ENCODE measurements at regions not wholly inside any gene's neighbourhood (a gene's known extent, or its start where the extent isn't known, plus 50 kb on each side); places are given as distances from the start of the nearest gene placed in this dataset.
"Not testable (repeated sequence)": the region's sequence is repeated elsewhere in the genome, so short reads cannot be mapped to it uniquely, and the experiment has no call there.

GRCh38 chr2:53313644-53314043 is 454.0 kb upstream of the CHAC2 start:
- not testable (repeated sequence) for H3K4me3 ChIP-seq (ENCODE audit: low read depth, low read length); H3K36me3 ChIP-seq (ENCODE audit: control insufficient read depth, insufficient read depth, low read length); H3K27me3 ChIP-seq (ENCODE audit: control insufficient read depth, insufficient read depth, low read length); H3K4me1 ChIP-seq (ENCODE audit: control insufficient read depth, insufficient read depth, low read length); H3K9me3 ChIP-seq (ENCODE audit: control insufficient read depth, insufficient read depth, low read length); DNase-seq (ENCODE audit: low read depth in 4 of 6, low spot score in 6 of 6); H3K27ac ChIP-seq (ENCODE audit: low read depth, low read length)
- WGBS (ENCODE audit: insufficient coverage): 72% methylated on average over 3 of the region's 4 CpGs

GRCh38 chr2:53312721-53313120 is 454.9 kb upstream of the CHAC2 start:
- DNase-seq (ENCODE audit: low read depth in 4 of 6, low spot score in 6 of 6): no peak
- H3K4me3 ChIP-seq (ENCODE audit: low read depth, low read length): no peak overlapping the region
- H3K27me3 ChIP-seq (ENCODE audit: control insufficient read depth, insufficient read depth, low read length): no peaks in the 10 kb centered on the region
- no peaks in the 10 kb centered on the region for H3K4me1 ChIP-seq (ENCODE audit: control insufficient read depth, insufficient read depth, low read length)
- no peak overlapping the region for H3K27ac ChIP-seq (ENCODE audit: low read depth, low read length)
- no peaks in the 10 kb centered on the region for H3K9me3 ChIP-seq (ENCODE audit: control insufficient read depth, insufficient read depth, low read length)
- WGBS (ENCODE audit: insufficient coverage): 88% methylated on average over 4 of the region's 5 CpGs
- no peaks in the 10 kb centered on the region for H3K36me3 ChIP-seq (ENCODE audit: control insufficient read depth, insufficient read depth, low read length)

GRCh38 chr2:53312181-53312580 is 455.4 kb upstream of the CHAC2 start:
- no peaks in the 10 kb centered on the region for H3K27me3 ChIP-seq (ENCODE audit: control insufficient read depth, insufficient read depth, low read length)
- no peak overlapping the region for H3K4me3 ChIP-seq (ENCODE audit: low read depth, low read length)
- DNase-seq (ENCODE audit: low read depth in 4 of 6, low spot score in 6 of 6): no peak
- WGBS (ENCODE audit: insufficient coverage): no CpG with 5 or more reads among the region's 5 CpGs
- H3K4me1 ChIP-seq (ENCODE audit: control insufficient read depth, insufficient read depth, low read length): no peaks in the 10 kb centered on the region
- no peak overlapping the region for H3K27ac ChIP-seq (ENCODE audit: low read depth, low read length)
- H3K9me3 ChIP-seq (ENCODE audit: control insufficient read depth, insufficient read depth, low read length): no peaks in the 10 kb centered on the region
- no peaks in the 10 kb centered on the region for H3K36me3 ChIP-seq (ENCODE audit: control insufficient read depth, insufficient read depth, low read length)

GRCh38 chr2:53303012-53303578 is 464.5 kb upstream of the CHAC2 start:
- Histone ChIP-seq H3K4me3 (ENCODE audit: low read depth, low read length) (no peak overlapping the region), H3K27ac (ENCODE audit: low read depth, low read length) (no peak overlapping the region), H3K36me3 (ENCODE audit: control insufficient read depth, insufficient read depth, low read length) (no peaks in the 10 kb centered on the region), H3K4me1 (ENCODE audit: control insufficient read depth, insufficient read depth, low read length) (no peaks in the 10 kb centered on the region), H3K27me3 (ENCODE audit: control insufficient read depth, insufficient read depth, low read length) (no peaks in the 10 kb centered on the region), H3K9me3 (ENCODE audit: control insufficient read depth, insufficient read depth, low read length) (no peaks in the 10 kb centered on the region)
- no peak for DNase-seq (ENCODE audit: low read depth in 4 of 6, low spot score in 6 of 6)
- WGBS (ENCODE audit: insufficient coverage): no CpG with 5 or more reads among the region's 4 CpGs

GRCh38 chr2:53302455-53302854 is 465.1 kb upstream of the CHAC2 start:
- no CpG with 5 or more reads among the region's 1 CpG for WGBS (ENCODE audit: insufficient coverage)
- no peak for DNase-seq (ENCODE audit: low read depth in 4 of 6, low spot score in 6 of 6)
- Histone ChIP-seq H3K27me3 (ENCODE audit: control insufficient read depth, insufficient read depth, low read length) (no peaks in the 10 kb centered on the region), H3K36me3 (ENCODE audit: control insufficient read depth, insufficient read depth, low read length) (no peaks in the 10 kb centered on the region), H3K4me1 (ENCODE audit: control insufficient read depth, insufficient read depth, low read length) (no peaks in the 10 kb centered on the region), H3K9me3 (ENCODE audit: control insufficient read depth, insufficient read depth, low read length) (no peaks in the 10 kb centered on the region), H3K27ac (ENCODE audit: low read depth, low read length) (no peak overlapping the region), H3K4me3 (ENCODE audit: low read depth, low read length) (no peak overlapping the region)

GRCh38 chr2:53289309-53290006 is 478.1 kb upstream of the CHAC2 start:
- Histone ChIP-seq H3K27me3 (ENCODE audit: control insufficient read depth, insufficient read depth, low read length) (no peaks in the 10 kb centered on the region), H3K9me3 (ENCODE audit: control insufficient read depth, insufficient read depth, low read length) (no peaks in the 10 kb centered on the region), H3K4me1 (ENCODE audit: control insufficient read depth, insufficient read depth, low read length) (no peaks in the 10 kb centered on the region), H3K4me3 (ENCODE audit: low read depth, low read length) (no peak overlapping the region), H3K27ac (ENCODE audit: low read depth, low read length) (no peak overlapping the region), H3K36me3 (ENCODE audit: control insufficient read depth, insufficient read depth, low read length) (no peaks in the 10 kb centered on the region)
- no peak for DNase-seq (ENCODE audit: low read depth in 4 of 6, low spot score in 6 of 6)

GRCh38 chr2:53286345-53286744 is 481.3 kb upstream of the CHAC2 start:
- Histone ChIP-seq H3K36me3 (ENCODE audit: control insufficient read depth, insufficient read depth, low read length) (no peaks in the 10 kb centered on the region), H3K4me3 (ENCODE audit: low read depth, low read length) (no peak overlapping the region), H3K27ac (ENCODE audit: low read depth, low read length) (no peak overlapping the region), H3K9me3 (ENCODE audit: control insufficient read depth, insufficient read depth, low read length) (no peaks in the 10 kb centered on the region), H3K4me1 (ENCODE audit: control insufficient read depth, insufficient read depth, low read length) (no peaks in the 10 kb centered on the region), H3K27me3 (ENCODE audit: control insufficient read depth, insufficient read depth, low read length) (no peaks in the 10 kb centered on the region)
- WGBS (ENCODE audit: insufficient coverage): no CpG with 5 or more reads among the region's 2 CpGs
- no peak for DNase-seq (ENCODE audit: low read depth in 4 of 6, low spot score in 6 of 6)

GRCh38 chr2:53275743-53276142 is 491.9 kb upstream of the CHAC2 start:
- H3K9me3 ChIP-seq (ENCODE audit: control insufficient read depth, insufficient read depth, low read length): no peaks in the 10 kb centered on the region
- no peak overlapping the region for H3K27ac ChIP-seq (ENCODE audit: low read depth, low read length)
- no peak overlapping the region for H3K4me3 ChIP-seq (ENCODE audit: low read depth, low read length)
- no peaks in the 10 kb centered on the region for H3K36me3 ChIP-seq (ENCODE audit: control insufficient read depth, insufficient read depth, low read length)
- 100% methylated on average over 1 of the region's 1 CpG for WGBS (ENCODE audit: insufficient coverage)
- no peaks in the 10 kb centered on the region for H3K4me1 ChIP-seq (ENCODE audit: control insufficient read depth, insufficient read depth, low read length)
- H3K27me3 ChIP-seq (ENCODE audit: control insufficient read depth, insufficient read depth, low read length): no peaks in the 10 kb centered on the region
- no peak for DNase-seq (ENCODE audit: low read depth in 4 of 6, low spot score in 6 of 6)

- no peaks in the 10 kb centered on the region for H3K27me3 ChIP-seq (ENCODE audit: control insufficient read depth, insufficient read depth, low read length)
- no peaks in the 10 kb centered on the region for H3K9me3 ChIP-seq (ENCODE audit: control insufficient read depth, insufficient read depth, low read length)
- no peak for DNase-seq (ENCODE audit: low read depth in 4 of 6, low spot score in 6 of 6)
- H3K4me1 ChIP-seq (ENCODE audit: control insufficient read depth, insufficient read depth, low read length): no peaks in the 10 kb centered on the region
- H3K27ac ChIP-seq (ENCODE audit: low read depth, low read length): no peak overlapping the region
- no peaks in the 10 kb centered on the region for H3K36me3 ChIP-seq (ENCODE audit: control insufficient read depth, insufficient read depth, low read length)
- WGBS (ENCODE audit: insufficient coverage): no CpG with 5 or more reads among the region's 3 CpGs
- no peak overlapping the region for H3K4me3 ChIP-seq (ENCODE audit: low read depth, low read length)
Measured at GRCh38 chr2:53268626-53269025, 499.0 kb upstream of the CHAC2 start.

- no peaks in the 10 kb centered on the region for H3K36me3 ChIP-seq (ENCODE audit: control insufficient read depth, insufficient read depth, low read length)
- WGBS (ENCODE audit: insufficient coverage): 100% methylated on average over 1 of the region's 2 CpGs
- H3K27me3 ChIP-seq (ENCODE audit: control insufficient read depth, insufficient read depth, low read length): no peaks in the 10 kb centered on the region
- H3K4me1 ChIP-seq (ENCODE audit: control insufficient read depth, insufficient read depth, low read length): no peaks in the 10 kb centered on the region
- H3K27ac ChIP-seq (ENCODE audit: low read depth, low read length): no peak overlapping the region
- no peaks in the 10 kb centered on the region for H3K9me3 ChIP-seq (ENCODE audit: control insufficient read depth, insufficient read depth, low read length)
- no peak overlapping the region for H3K4me3 ChIP-seq (ENCODE audit: low read depth, low read length)
- no peak for DNase-seq (ENCODE audit: low read depth in 4 of 6, low spot score in 6 of 6)
Measured at GRCh38 chr2:53268086-53268485, 499.5 kb upstream of the CHAC2 start.
